ENCODE measurements at regions not wholly inside any gene's neighbourhood (a gene's known extent, or its start where the extent isn't known, plus 50 kb on each side); places are given as distances from the start of the nearest gene placed in this dataset.

DNA sequence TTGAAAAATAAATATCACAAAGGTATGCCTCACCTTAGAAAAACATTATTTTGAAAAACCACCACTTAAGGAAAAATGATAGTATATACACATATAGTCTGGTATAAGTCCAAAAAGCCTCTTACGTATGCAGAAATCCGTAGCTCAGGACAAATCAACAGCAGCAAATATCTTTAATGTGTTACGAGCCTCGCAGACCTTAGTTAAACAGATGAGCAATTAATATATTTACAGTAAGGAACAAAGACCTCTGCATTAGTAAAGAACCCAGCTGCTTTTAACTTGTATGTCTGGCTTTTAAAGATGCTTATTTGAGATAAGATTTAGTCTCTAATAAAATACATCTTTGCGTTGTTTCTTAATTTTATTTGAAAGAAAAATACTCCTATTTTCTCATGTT is 79.9 kb upstream of the CHRM3 start (continued):
- TF ChIP-seq CCNT2 (IDR thresholded peaks at IDR 0.05; ENCODE audit: borderline replicate concordance, extremely low read depth, insufficient read length, low read depth, low read length), result no peak
- TF ChIP-seq ZFPM2 (CRISPR knock-in tag; IDR thresholded peaks at IDR 0.05), result no peak
- TF ChIP-seq, protein P1, sequence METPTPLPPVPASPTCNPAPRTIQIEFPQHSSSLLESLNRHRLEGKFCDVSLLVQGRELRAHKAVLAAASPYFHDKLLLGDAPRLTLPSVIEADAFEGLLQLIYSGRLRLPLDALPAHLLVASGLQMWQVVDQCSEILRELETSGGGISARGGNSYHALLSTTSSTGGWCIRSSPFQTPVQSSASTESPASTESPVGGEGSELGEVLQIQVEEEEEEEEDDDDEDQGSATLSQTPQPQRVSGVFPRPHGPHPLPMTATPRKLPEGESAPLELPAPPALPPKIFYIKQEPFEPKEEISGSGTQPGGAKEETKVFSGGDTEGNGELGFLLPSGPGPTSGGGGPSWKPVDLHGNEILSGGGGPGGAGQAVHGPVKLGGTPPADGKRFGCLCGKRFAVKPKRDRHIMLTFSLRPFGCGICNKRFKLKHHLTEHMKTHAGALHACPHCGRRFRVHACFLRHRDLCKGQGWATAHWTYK (CRISPR knock-in tag; IDR thresholded peaks at IDR 0.05), result no peak
- no peak for TF ChIP-seq NCOA6 (IDR thresholded peaks at IDR 0.05)
- no peak for TF ChIP-seq HNRNPL (IDR thresholded peaks at IDR 0.05; ENCODE audit: low read depth, low read length)
- TF ChIP-seq CHD1 (IDR thresholded peaks at IDR 0.05; ENCODE audit: low read length), result no peak
- TF ChIP-seq TAF7 (tag; IDR thresholded peaks at IDR 0.05), result no peak
- TF ChIP-seq HDGF (IDR thresholded peaks at IDR 0.05), result no peak

DNA sequence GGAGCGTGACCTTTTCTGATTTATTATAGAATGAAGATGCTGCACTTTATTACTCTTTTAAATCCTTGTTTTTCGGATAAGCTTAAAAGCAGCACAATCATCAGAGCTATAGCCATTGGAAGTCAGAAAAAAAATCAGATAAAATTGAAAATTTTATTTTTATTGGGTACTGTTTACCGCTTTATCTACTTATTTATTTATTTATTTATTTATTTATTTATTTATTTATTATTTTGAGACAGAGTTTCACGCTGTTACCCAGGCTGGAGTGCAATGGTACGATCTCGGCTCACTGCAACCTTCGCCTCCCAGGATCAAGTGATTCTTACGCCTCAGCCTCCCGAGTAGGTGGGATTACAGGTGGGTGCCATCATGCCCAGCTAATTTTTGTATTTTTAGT is 83.1 kb upstream of the CHRM3 start:
- intact Hi-C loops (cut with micrococcal nuclease), result no loop called here
- in situ Hi-C loops (cut with MboI), result no loop called here
- Histone ChIP-seq H3K4me2 (ENCODE audit: insufficient read depth, low read length) (no peak overlapping the region), H3K27ac (ENCODE audit: extremely low read depth, low read depth, low read length) (no peak overlapping the region), H4K20me1 (replicated peaks; ENCODE audit: control insufficient read depth, insufficient read depth, low read length) (no peaks in the 10 kb centered on the region), H3K9ac (ENCODE audit: insufficient read depth in 1 of 2, low read depth in 2 of 2, low read length in 2 of 2) (no peak overlapping the region), H2AFZ (ENCODE audit: low read depth, low read length) (no peak overlapping the region), H3K4me3 (no peak overlapping the region), H3K27me3 (ENCODE audit: control insufficient read depth in 2 of 2, insufficient read depth in 2 of 2, low read length in 2 of 2) (no peaks in the 10 kb centered on the region), H3K9me3 (replicated peaks; ENCODE audit: control insufficient read depth, insufficient read depth, low read depth, low read length) (0 out of 2 replicates have a peak, but pooled peaks cover 2% of the 10 kb centered on the region), H3K9me1 (ENCODE audit: control insufficient read depth, insufficient read depth, low read length) (no peaks in the 10 kb centered on the region), H3K36me3 (ENCODE audit: control insufficient read depth, insufficient read depth, low read length) (no peaks in the 10 kb centered on the region), H3K79me2 (ENCODE audit: control insufficient read depth, insufficient read depth, low read length) (no peaks in the 10 kb centered on the region), H3K4me1 (replicated peaks in 1 of 2; ENCODE audit: control insufficient read depth in 2 of 2, insufficient read depth in 2 of 2, low read length in 2 of 2) (no peaks in the 10 kb centered on the region)
- ChIA-PET POLR2A (no interaction called here), CTCF (ENCODE audit: low intra/inter-chr PET ratio) (no interaction called here)
- no peak for DNase-seq (ENCODE audit: extremely low read depth in 1 of 4, low spot score in 3 of 4)
- 4% methylated on average over 9 of the region's 9 CpGs for WGBS (ENCODE audit: insufficient coverage, low coverage, missing lambda C conversion rate)
- BruUV-seq (replicated peaks), result no TSS peak
- no peak for FAIRE-seq
- no peak for ATAC-seq
- TF ChIP-seq SAFB2 (IDR thresholded peaks at IDR 0.05; ENCODE audit: borderline replicate concordance, low read depth, low read length, severe bottlenecking), result no peak
- TF ChIP-seq, protein P2, sequence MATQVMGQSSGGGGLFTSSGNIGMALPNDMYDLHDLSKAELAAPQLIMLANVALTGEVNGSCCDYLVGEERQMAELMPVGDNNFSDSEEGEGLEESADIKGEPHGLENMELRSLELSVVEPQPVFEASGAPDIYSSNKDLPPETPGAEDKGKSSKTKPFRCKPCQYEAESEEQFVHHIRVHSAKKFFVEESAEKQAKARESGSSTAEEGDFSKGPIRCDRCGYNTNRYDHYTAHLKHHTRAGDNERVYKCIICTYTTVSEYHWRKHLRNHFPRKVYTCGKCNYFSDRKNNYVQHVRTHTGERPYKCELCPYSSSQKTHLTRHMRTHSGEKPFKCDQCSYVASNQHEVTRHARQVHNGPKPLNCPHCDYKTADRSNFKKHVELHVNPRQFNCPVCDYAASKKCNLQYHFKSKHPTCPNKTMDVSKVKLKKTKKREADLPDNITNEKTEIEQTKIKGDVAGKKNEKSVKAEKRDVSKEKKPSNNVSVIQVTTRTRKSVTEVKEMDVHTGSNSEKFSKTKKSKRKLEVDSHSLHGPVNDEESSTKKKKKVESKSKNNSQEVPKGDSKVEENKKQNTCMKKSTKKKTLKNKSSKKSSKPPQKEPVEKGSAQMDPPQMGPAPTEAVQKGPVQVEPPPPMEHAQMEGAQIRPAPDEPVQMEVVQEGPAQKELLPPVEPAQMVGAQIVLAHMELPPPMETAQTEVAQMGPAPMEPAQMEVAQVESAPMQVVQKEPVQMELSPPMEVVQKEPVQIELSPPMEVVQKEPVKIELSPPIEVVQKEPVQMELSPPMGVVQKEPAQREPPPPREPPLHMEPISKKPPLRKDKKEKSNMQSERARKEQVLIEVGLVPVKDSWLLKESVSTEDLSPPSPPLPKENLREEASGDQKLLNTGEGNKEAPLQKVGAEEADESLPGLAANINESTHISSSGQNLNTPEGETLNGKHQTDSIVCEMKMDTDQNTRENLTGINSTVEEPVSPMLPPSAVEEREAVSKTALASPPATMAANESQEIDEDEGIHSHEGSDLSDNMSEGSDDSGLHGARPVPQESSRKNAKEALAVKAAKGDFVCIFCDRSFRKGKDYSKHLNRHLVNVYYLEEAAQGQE (IDR thresholded peaks at IDR 0.05; ENCODE audit: borderline replicate concordance), result no peak
- TF ChIP-seq, protein P2 (CRISPR knock-in tag; IDR thresholded peaks at IDR 0.05; ENCODE audit: low read depth), result no peak
- TF ChIP-seq, protein P3, sequence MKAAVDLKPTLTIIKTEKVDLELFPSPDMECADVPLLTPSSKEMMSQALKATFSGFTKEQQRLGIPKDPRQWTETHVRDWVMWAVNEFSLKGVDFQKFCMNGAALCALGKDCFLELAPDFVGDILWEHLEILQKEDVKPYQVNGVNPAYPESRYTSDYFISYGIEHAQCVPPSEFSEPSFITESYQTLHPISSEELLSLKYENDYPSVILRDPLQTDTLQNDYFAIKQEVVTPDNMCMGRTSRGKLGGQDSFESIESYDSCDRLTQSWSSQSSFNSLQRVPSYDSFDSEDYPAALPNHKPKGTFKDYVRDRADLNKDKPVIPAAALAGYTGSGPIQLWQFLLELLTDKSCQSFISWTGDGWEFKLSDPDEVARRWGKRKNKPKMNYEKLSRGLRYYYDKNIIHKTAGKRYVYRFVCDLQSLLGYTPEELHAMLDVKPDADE (conservative IDR thresholded peaks at IDR 0.05; ENCODE audit: control insufficient read depth, low read depth, low read length), result no peak
- TF ChIP-seq GATAD2A (IDR thresholded peaks at IDR 0.05), result no peak

Data from K562 (cell line).